Spleen (tissue), 7 donors: ENCODE measurements at regions not wholly inside any gene's neighbourhood (a gene's known extent, or its start where the extent isn't known, plus 50 kb on each side); places are given as distances from the start of the nearest gene placed in this dataset.

Experiments
- POLR2A ChIP-seq, 3 donors: fragments of 450-650 bp; IDR thresholded peaks; one replicate each; pipeline ENCODE4 v1.5.1; 2017; ENCODE audit warnings: antibody characterized with exemption in 3 of 3, mild to moderate bottlenecking in 1 of 3
- TF ChIP-seq, protein P1 (sequence below), 11 experiments: fragments of 200-600 bp in 7 of 11; fragments of 450-650 bp in 4 of 11; sonication (generic) in 4 of 11; IDR thresholded peaks in 8 of 11; conservative IDR thresholded peaks in 3 of 11; 1 replicate in 7 of 11; 2 replicates in 4 of 11; pipeline versions ENCODE4 v1.4.0 to v1.8.0; 2016 to 2021; ENCODE audit warnings: antibody characterized with exemption in 11 of 11, inconsistent platforms in 4 of 11, mild to moderate bottlenecking in 1 of 11
- donor health status: DM: no; HTN: no; CAD: no; lungs with moderate emphysema.
- donor health status: DM: no; HTN: no; CAD: no.
- donor health status: DM: no; HTN: no; CAD: no.

DNA sequence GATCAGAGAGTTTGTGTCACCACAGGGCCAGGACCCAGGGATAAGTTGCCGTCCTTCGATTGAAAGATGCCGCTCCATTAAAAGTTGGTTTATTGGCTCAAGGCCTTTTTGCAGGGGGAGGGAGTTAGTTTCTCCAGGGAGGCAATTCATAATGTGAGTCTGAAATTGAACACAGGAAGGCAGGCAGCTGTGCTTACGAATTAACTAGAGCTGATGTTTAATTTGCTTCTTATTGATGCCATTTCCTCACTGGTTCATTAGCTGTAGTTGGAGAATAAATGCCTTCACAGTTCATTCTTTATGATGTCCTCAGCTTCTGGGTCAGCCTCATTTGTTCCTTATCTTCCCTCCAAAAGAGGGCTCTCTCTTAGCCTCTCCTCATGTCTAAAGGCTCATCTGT lies 113.2 kb upstream of the PTPRT start:
- TF ChIP-seq, protein P1, sequence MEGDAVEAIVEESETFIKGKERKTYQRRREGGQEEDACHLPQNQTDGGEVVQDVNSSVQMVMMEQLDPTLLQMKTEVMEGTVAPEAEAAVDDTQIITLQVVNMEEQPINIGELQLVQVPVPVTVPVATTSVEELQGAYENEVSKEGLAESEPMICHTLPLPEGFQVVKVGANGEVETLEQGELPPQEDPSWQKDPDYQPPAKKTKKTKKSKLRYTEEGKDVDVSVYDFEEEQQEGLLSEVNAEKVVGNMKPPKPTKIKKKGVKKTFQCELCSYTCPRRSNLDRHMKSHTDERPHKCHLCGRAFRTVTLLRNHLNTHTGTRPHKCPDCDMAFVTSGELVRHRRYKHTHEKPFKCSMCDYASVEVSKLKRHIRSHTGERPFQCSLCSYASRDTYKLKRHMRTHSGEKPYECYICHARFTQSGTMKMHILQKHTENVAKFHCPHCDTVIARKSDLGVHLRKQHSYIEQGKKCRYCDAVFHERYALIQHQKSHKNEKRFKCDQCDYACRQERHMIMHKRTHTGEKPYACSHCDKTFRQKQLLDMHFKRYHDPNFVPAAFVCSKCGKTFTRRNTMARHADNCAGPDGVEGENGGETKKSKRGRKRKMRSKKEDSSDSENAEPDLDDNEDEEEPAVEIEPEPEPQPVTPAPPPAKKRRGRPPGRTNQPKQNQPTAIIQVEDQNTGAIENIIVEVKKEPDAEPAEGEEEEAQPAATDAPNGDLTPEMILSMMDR (IDR thresholded peaks at IDR 0.05 in 8 of 11, conservative IDR thresholded peaks at IDR 0.05 in 3 of 11) = no peak
- no peak for TF ChIP-seq POLR2A (IDR thresholded peaks at IDR 0.05)
